ENCODE measurements at regions not wholly inside any gene's neighbourhood (a gene's known extent, or its start where the extent isn't known, plus 50 kb on each side); places are given as distances from the start of the nearest gene placed in this dataset.

DNA sequence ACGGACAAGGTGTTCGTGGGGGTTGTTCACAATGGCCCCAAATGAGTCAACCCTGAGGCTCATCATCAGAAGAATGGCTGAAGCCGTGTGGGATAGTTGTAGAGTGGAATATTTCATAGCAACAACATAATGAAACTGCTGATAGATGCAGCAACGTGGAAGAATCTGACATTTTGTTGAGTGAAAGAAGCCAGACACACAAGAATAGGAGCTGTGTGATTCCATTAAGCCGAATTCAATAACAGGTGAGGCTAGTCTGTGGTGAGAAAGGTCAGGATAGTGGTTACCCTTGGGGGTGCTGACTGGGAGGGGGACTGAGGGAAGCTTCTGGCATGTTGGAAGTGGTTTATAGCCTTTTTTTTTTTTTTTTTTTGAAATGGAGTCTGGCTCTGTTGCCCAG, 144.0 kb downstream of the SMAD6 start (continued):
- TF ChIP-seq NFATC3 (IDR thresholded peaks at IDR 0.05) (no peak), ZNF696 (CRISPR knock-in tag; conservative IDR thresholded peaks at IDR 0.05) (no peak), MCM7 (IDR thresholded peaks at IDR 0.05) (no peak), ZSCAN32 (CRISPR knock-in tag; IDR thresholded peaks at IDR 0.05) (no peak), RFX7 (CRISPR knock-in tag; IDR thresholded peaks at IDR 0.05) (no peak), JUN (IDR thresholded peaks at IDR 0.05; ENCODE audit: borderline replicate concordance, low read depth, low read length) (no peak), JUN (CRISPR knock-in tag; IDR thresholded peaks at IDR 0.05; ENCODE audit: borderline replicate concordance) (no peak), FOXJ2 (tag; IDR thresholded peaks at IDR 0.05) (no peak), ZNF217 (CRISPR knock-in tag; IDR thresholded peaks at IDR 0.05) (no peak), ATF7 (IDR thresholded peaks at IDR 0.05) (no peak), ZNF134 (CRISPR knock-in tag; conservative IDR thresholded peaks at IDR 0.05) (no peak)
- TF ChIP-seq, protein P1, sequence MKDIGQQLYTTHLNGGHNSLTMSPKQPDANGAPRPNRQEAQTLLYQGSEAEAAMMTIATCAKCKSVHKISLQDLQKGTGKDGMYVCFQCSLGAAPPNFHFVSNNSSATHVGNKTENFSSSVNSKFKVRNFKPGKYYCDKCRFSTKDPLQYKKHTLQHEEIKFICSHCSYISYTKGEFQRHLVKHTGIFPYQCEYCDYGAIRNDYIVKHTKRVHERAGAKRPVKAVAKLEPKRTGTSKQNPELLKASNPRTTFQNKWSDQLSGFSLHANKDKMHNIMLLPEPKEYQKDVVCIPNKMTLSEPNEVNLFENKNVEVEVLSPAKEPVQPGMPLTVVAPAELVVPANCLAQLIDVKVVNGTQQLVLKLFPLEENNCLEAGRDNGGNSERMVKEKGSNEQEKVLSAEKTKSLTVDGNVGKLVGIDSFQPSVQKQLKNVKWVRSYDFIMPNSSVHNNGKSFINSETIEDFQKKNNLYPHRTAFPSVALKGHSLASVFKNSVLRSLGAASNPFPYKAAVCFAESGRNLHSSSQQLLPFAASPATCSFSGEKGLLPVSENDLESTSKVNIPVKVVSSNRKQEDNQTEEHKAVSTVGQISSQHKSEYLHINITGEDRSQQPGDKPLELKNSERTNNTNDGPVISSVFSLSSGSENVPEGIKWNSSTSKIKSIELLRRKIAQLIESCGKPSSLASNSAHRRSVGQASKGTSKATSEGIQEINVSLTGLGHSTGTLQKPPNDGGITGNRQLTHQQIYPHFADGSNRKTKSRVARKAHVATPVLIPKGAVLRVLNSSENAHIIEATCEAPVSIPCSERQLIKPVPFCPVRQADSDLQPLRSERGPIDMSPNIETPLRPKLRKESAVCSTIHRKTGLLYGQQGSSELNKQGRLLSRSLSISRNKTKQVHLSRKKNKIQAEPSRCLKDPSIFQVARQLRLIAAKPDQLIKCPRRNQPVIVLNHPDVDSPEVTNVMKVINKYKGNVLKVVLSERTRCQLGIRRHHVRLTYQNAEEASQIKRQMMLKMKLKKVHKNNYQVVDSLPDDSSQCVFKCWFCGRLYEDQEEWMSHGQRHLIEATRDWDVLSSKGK (CRISPR knock-in tag; IDR thresholded peaks at IDR 0.05) = no peak
